K562 (cell line): ENCODE measurements at regions not wholly inside any gene's neighbourhood (a gene's known extent, or its start where the extent isn't known, plus 50 kb on each side); places are given as distances from the start of the nearest gene placed in this dataset.

Source experiments
- ATAC-seq: fragments of 200-7000 bp; cut with Tn5 transposase; 3 replicates; pipeline ENCODE4 v1.9.1; 2020; ENCODE audit warnings: moderate library complexity
- BruUV-seq: library from RNA; stranded (reverse); fragments of 400-500 nt; replicated peaks from 2 replicates; lab custom pipeline; 2021; lab: Mats Ljungman, UMichigan
- CTCF ChIA-PET: fragments of 300-600 bp; formaldehyde crosslinking; extraction: SDS; loops from one replicate; lab custom pipeline; 2021; ENCODE audit warnings: low intra/inter-chr PET ratio; lab: Yijun Ruan, JAX
- POLR2A ChIA-PET: fragments of 300-600, 350-650 bp; sonication (Branson Sonifier 250); formaldehyde crosslinking; extraction: SDS; loops from one replicate; lab custom pipeline; 2021; ENCODE audit warnings: antibody characterized with exemption, inconsistent platforms; lab: Yijun Ruan, JAX
- DNase-seq, 4 experiments: peaks; one replicate each; pipeline versions ENCODE4 v3.0.0 to v3.0.0-alpha.2; 2011 to 2018; ENCODE audit warnings: low spot score in 3 of 4, mixed read lengths in 3 of 4; ENCODE audit errors: extremely low read depth in 1 of 4
- FAIRE-seq: peaks from 2 replicates; lab custom pipeline; 2011; peaks lifted over from hg19 to GRCh38; lab: Jason Lieb, UNC
- H2AFZ ChIP-seq: 2 replicates; pipeline ENCODE4 v1.6.0; 2011; ENCODE audit warnings: low read depth, low read length, control low read depth, inconsistent platforms
- H3K27ac ChIP-seq: fragments of 200-600 bp; 3 replicates; pipeline ENCODE4 v1.8.0; 2011; ENCODE audit warnings: low read depth, mild to moderate bottlenecking, control low read depth, inconsistent platforms, low read length, moderate library complexity, mixed read lengths; ENCODE audit errors: extremely low read depth
- H3K27me3 ChIP-seq, 2 experiments: fragments of 300-600 bp in 1 of 2; 2 replicates in 1 of 2; 3 replicates in 1 of 2; pipeline versions ENCODE4 v1.6.0 to v1.8.0; 2011; ENCODE audit warnings: inconsistent platforms in 2 of 2, low read length in 2 of 2, mild to moderate bottlenecking in 1 of 2, mixed read lengths in 1 of 2, moderate library complexity in 1 of 2; ENCODE audit not compliant: control insufficient read depth in 2 of 2, insufficient read depth in 2 of 2
- H3K36me3 ChIP-seq: fragments of 300-600 bp; 3 replicates; pipeline ENCODE4 v1.8.0; 2011; ENCODE audit warnings: mild to moderate bottlenecking, low read length, inconsistent platforms; ENCODE audit not compliant: control insufficient read depth, insufficient read depth
- H3K4me1 ChIP-seq, 2 experiments: fragments of 200-600 bp in 1 of 2; replicated peaks in 1 of 2; 2 replicates in 1 of 2; 3 replicates in 1 of 2; pipeline versions ENCODE4 v1.5.1 to v1.8.0; 2011; ENCODE audit warnings: inconsistent platforms in 2 of 2, low read length in 2 of 2, mild to moderate bottlenecking in 1 of 2, mixed read lengths in 1 of 2, moderate library complexity in 1 of 2; ENCODE audit not compliant: control insufficient read depth in 2 of 2, insufficient read depth in 2 of 2
- H3K4me2 ChIP-seq: 2 replicates; pipeline ENCODE4 v1.6.1; 2011; ENCODE audit warnings: low read length, control low read depth, inconsistent platforms, mixed read lengths; ENCODE audit not compliant: insufficient read depth
- H3K4me3 ChIP-seq: fragments of 200-600 bp; sonication (generic), shearing (Covaris generic); 2 replicates; pipeline ENCODE4 v1.5.1; 2016; ENCODE audit warnings: control low read depth, inconsistent platforms
- H3K79me2 ChIP-seq: fragments of 200-600 bp; 3 replicates; pipeline ENCODE4 v1.8.0; 2011; ENCODE audit warnings: low read length, inconsistent platforms; ENCODE audit not compliant: control insufficient read depth, insufficient read depth
- H3K9ac ChIP-seq, 2 experiments: 2 replicates each; pipeline versions ENCODE4 v1.6.0 to v1.6.1; 2011; ENCODE audit warnings: low read depth in 2 of 2, low read length in 2 of 2, control low read depth in 1 of 2, inconsistent platforms in 1 of 2, mild to moderate bottlenecking in 1 of 2, mixed read lengths in 1 of 2; ENCODE audit not compliant: insufficient read depth in 1 of 2
- H3K9me1 ChIP-seq: one replicate; pipeline ENCODE4 v1.6.0; 2011; ENCODE audit warnings: inconsistent platforms, mild to moderate bottlenecking, low read length, moderate library complexity; ENCODE audit not compliant: control insufficient read depth, insufficient read depth
- H3K9me3 ChIP-seq: replicated peaks from 2 replicates; pipeline ENCODE4 v1.5.1; 2011; ENCODE audit warnings: low read depth, low read length, inconsistent platforms; ENCODE audit not compliant: control insufficient read depth, insufficient read depth
- H4K20me1 ChIP-seq: replicated peaks from 2 replicates; pipeline ENCODE4 v1.6.1; 2011; ENCODE audit warnings: low read length, inconsistent platforms, mixed read lengths; ENCODE audit not compliant: control insufficient read depth, insufficient read depth
- BACH1 ChIP-seq: fragments of 200-800 bp; sonication (Bioruptor generic); IDR thresholded peaks from 2 replicates; pipeline ENCODE4 v1.6.1; 2016; ENCODE audit warnings: missing genetic modification characterization, missing compliant biosample characterization
- EWSR1 ChIP-seq: fragments of 450-650 bp; IDR thresholded peaks from 2 replicates; pipeline ENCODE4 v1.6.1; 2018; ENCODE audit warnings: borderline replicate concordance, mild to moderate bottlenecking, low read depth, moderate library complexity; ENCODE audit not compliant: partially characterized antibody
- GATAD2A ChIP-seq: fragments of 450-650 bp; IDR thresholded peaks from 2 replicates; pipeline ENCODE4 v1.6.1; 2017
- HCFC1 ChIP-seq: IDR thresholded peaks from 2 replicates; pipeline ENCODE4 v1.6.1; 2012; ENCODE audit warnings: low read depth, low read length, improper control_type of control experiment
- KDM4B ChIP-seq, 2 experiments: fragments of 450-650 bp in 1 of 2; sonication (generic) in 1 of 2; IDR thresholded peaks; 2 replicates each; pipeline ENCODE4 v1.6.1; 2016 to 2017; ENCODE audit warnings: borderline replicate concordance in 2 of 2, antibody characterized with exemption in 1 of 2, low read depth in 1 of 2, mild to moderate bottlenecking in 1 of 2
- PHB2 ChIP-seq: fragments of 450-650 bp; IDR thresholded peaks from 2 replicates; pipeline ENCODE4 v1.6.1; 2017; ENCODE audit warnings: low read depth
- PHF21A ChIP-seq: fragments of 450-650 bp; IDR thresholded peaks from 2 replicates; pipeline ENCODE4 v1.6.1; 2017; ENCODE audit warnings: low read depth, borderline replicate concordance
- POLR2AphosphoS2 ChIP-seq: IDR thresholded peaks from 2 replicates; pipeline ENCODE4 v1.6.1; 2012; ENCODE audit warnings: low read length, improper control_type of control experiment
- RNF2 ChIP-seq: sonication (generic); IDR thresholded peaks from 2 replicates; pipeline ENCODE4 v1.6.1; 2016
- SIX5 ChIP-seq, 2 experiments: IDR thresholded peaks; 2 replicates each; pipeline ENCODE4 v1.6.1; 2011; ENCODE audit warnings: low read length in 2 of 2, borderline replicate concordance in 1 of 2, low read depth in 1 of 2, mild to moderate bottlenecking in 1 of 2, moderate library complexity in 1 of 2; ENCODE audit not compliant: insufficient read depth in 1 of 2
- SMAD2 ChIP-seq: fragments of 150-350 bp; IDR thresholded peaks from 2 replicates; pipeline ENCODE4 v1.6.1; 2014; ENCODE audit warnings: low read depth, mild to moderate bottlenecking, low read length
- SP2 ChIP-seq: IDR thresholded peaks from 2 replicates; pipeline ENCODE4 v1.6.1; 2011; ENCODE audit warnings: mild to moderate bottlenecking, low read depth, low read length, moderate library complexity; ENCODE audit not compliant: poor library complexity, severe bottlenecking; ENCODE audit errors: extremely low read depth
- ZEB2 ChIP-seq: fragments of 450-650 bp; IDR thresholded peaks from 2 replicates; pipeline ENCODE4 v1.6.1; 2016
- ZNF239 ChIP-seq: fragments of 250-450 bp; sonication (Bioruptor Pico); IDR thresholded peaks from 2 replicates; pipeline ENCODE4 v1.4.0; 2020; ENCODE audit warnings: mild to moderate bottlenecking
- ZNF282 ChIP-seq: sonication (generic); formaldehyde crosslinking; IDR thresholded peaks from 2 replicates; pipeline ENCODE4 v1.8.1; 2023; ENCODE audit warnings: missing genetic modification reagents
- ZZZ3 ChIP-seq: fragments of 450-650 bp; IDR thresholded peaks from 2 replicates; pipeline ENCODE4 v1.6.1; 2016; ENCODE audit warnings: antibody characterized with exemption, mild to moderate bottlenecking, moderate library complexity
- whole genome bisulfite sequencing: fragments of 100-300 bp; shearing (Covaris generic); methylation state at CpG from one replicate; pipeline ENCODE4 v1.1.6; 2016; ENCODE audit warnings: low coverage, mixed read lengths; ENCODE audit not compliant: insufficient coverage; ENCODE audit errors: missing lambda C conversion rate; 5-methylcytosine and 5-hydroxymethylcytosine counted together
- in situ Hi-C: fragments of 300-500 bp; cut with MboI; formaldehyde crosslinking; loops from 4 replicates; pipeline ENCODE4 v1.15.0; 2018; ENCODE audit warnings: inconsistent platforms, mixed read lengths
- intact Hi-C: fragments of 100-400 bp; cut with micrococcal nuclease; formaldehyde crosslinking; loops from 2 replicates; pipeline ENCODE4 v1.14.2; 2022
- TF ChIP-seq, protein P1 (sequence below): IDR thresholded peaks from 2 replicates; pipeline ENCODE4 v1.6.1; 2014; ENCODE audit warnings: antibody characterized with exemption

DNA sequence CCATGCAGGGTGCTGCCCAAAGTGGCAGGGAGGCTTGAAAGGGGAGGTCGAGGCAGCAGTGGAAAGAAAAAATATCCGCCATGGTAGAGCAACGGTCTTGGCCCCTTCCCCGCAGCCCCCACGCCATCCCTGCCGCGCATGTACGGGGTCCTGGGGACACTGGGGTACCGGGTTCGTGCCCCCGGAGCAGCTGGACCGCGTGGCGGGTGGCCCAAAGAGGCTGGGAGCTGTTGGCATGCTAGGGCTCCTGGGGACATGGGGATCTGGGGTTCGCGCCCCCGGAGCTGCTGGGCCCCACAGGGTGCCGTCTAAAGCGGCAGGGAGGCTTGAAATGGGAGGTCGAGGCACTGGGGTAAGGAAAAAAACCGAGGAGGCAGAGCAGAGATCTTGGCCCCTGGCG, 316.5 kb downstream of the ALG10 start:
- no peak for TF ChIP-seq ZZZ3
- ATAC-seq (no peak), FAIRE-seq (no peak), DNase-seq (no peak)
- intact Hi-C loops (no loop called here), in situ Hi-C loops (no loop called here)
- CTCF ChIA-PET, result no interaction called here
- H3K4me1 ChIP-seq, result peaks cover 15 to 100% of the 10 kb centered on the region in 2 experiments; a peak in 4 of 5 replicates
- H3K79me2 ChIP-seq, result no peaks in the 10 kb centered on the region
- H3K9me1 ChIP-seq, result no peaks in the 10 kb centered on the region
- H3K9me3 ChIP-seq, result no peaks in the 10 kb centered on the region
- H3K36me3 ChIP-seq, result no peaks in the 10 kb centered on the region
- no peak overlapping the region for H2AFZ ChIP-seq
- no peak overlapping the region for H3K27ac ChIP-seq
- peaks cover 2 to 34% of the 10 kb centered on the region in 2 experiments; a peak in 4 of 5 replicates for H3K27me3 ChIP-seq
- no peak overlapping the region for H3K4me3 ChIP-seq
- H3K4me2 ChIP-seq, result no peak overlapping the region
- peak overlapping the region in 1 of 2 experiments; percentile 64; a peak in 1 of 4 replicates for H3K9ac ChIP-seq
- BruUV-seq, result no TSS peak
- 25% methylated on average over 16 of the region's 22 CpGs for WGBS
- no peaks in the 10 kb centered on the region for H4K20me1 ChIP-seq
- POLR2A ChIA-PET, result no interaction called here

DNA sequence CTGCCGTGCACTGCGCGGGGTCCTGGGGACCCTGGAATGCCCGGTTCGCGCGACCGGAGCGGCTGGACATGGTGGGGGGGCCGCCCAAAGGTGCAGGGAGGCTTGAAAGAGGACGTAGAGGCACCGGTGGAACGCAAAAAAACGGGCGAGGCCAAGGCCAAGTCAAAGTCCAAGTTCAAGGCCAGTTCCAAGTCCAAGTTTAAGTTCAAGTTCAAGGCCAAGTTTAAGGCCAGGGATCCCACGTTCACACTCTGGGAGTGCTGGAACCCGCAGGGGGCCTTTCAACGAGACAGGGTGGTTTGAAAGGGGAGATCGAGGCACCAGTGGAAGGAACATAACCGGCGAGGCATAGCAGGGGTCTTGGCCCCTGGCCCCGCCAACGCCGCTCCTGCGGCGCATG, 317.6 kb downstream of the ALG10 start:
- POLR2A ChIA-PET, result no interaction called here
- DNase-seq (peak in 1 of 4 experiments; percentile 53), FAIRE-seq (no peak)
- intact Hi-C loops (loop anchor here (10.0 kb wide), 1 partner anchor 215 kb away; no protein-coding TSS in a partner anchor), in situ Hi-C loops (no loop called here)
- no TSS peak for BruUV-seq
- H3K4me1 ChIP-seq, result peaks cover 15 to 100% of the 10 kb centered on the region in 2 experiments; a peak in 4 of 5 replicates
- H3K4me3 ChIP-seq, result no peak overlapping the region
- H3K79me2 ChIP-seq, result no peaks in the 10 kb centered on the region
- H3K9me3 ChIP-seq, result no peaks in the 10 kb centered on the region
- no peak overlapping the region for H3K4me2 ChIP-seq
- H3K27ac ChIP-seq, result no peak overlapping the region
- TF ChIP-seq ZNF239 (CRISPR knock-in tag) (no peak), BACH1 (tag) (no peak), GATAD2A (no peak), RNF2 (no peak), ZNF282 (CRISPR knock-in tag) (no peak), SMAD2 (no peak), PHB2 (no peak), POLR2AphosphoS2 (no peak), KDM4B (IDR thresholded peaks at IDR 0.05; ENCODE audit: borderline replicate concordance in 2 of 2, low read depth in 1 of 2) (no peak), SIX5 (IDR thresholded peaks at IDR 0.05; ENCODE audit: borderline replicate concordance in 1 of 2, insufficient read depth in 1 of 2, low read depth in 1 of 2, low read length in 2 of 2) (no peak), HCFC1 (no peak), SP2 (no peak), EWSR1 (no peak), ZEB2 (no peak), PHF21A (no peak)
- TF ChIP-seq, protein P1, sequence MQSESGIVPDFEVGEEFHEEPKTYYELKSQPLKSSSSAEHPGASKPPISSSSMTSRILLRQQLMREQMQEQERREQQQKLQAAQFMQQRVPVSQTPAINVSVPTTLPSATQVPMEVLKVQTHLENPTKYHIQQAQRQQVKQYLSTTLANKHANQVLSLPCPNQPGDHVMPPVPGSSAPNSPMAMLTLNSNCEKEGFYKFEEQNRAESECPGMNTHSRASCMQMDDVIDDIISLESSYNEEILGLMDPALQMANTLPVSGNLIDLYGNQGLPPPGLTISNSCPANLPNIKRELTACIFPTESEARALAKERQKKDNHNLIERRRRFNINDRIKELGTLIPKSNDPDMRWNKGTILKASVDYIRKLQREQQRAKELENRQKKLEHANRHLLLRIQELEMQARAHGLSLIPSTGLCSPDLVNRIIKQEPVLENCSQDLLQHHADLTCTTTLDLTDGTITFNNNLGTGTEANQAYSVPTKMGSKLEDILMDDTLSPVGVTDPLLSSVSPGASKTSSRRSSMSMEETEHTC, result no peak
- TF ChIP-seq, all 486 proteins: peak for 0
- no peaks in the 10 kb centered on the region for H3K36me3 ChIP-seq
- H3K9ac ChIP-seq, result peak overlapping the region in 1 of 2 experiments; percentile 64; a peak in 1 of 4 replicates
- H3K27me3 ChIP-seq, result peaks cover 2 to 34% of the 10 kb centered on the region in 2 experiments; a peak in 4 of 5 replicates
- WGBS, result 9% methylated on average over 23 of the region's 26 CpGs
- 0 out of 3 replicates have a peak, but pooled peaks have one; percentile 1 for ATAC-seq
- no peaks in the 10 kb centered on the region for H4K20me1 ChIP-seq
- H2AFZ ChIP-seq, result no peak overlapping the region
- no peaks in the 10 kb centered on the region for H3K9me1 ChIP-seq
- CTCF ChIA-PET, result no interaction called here
